ENCODE measurements at regions not wholly inside any gene's neighbourhood (a gene's known extent, or its start where the extent isn't known, plus 50 kb on each side); places are given as distances from the start of the nearest gene placed in this dataset.

DNA sequence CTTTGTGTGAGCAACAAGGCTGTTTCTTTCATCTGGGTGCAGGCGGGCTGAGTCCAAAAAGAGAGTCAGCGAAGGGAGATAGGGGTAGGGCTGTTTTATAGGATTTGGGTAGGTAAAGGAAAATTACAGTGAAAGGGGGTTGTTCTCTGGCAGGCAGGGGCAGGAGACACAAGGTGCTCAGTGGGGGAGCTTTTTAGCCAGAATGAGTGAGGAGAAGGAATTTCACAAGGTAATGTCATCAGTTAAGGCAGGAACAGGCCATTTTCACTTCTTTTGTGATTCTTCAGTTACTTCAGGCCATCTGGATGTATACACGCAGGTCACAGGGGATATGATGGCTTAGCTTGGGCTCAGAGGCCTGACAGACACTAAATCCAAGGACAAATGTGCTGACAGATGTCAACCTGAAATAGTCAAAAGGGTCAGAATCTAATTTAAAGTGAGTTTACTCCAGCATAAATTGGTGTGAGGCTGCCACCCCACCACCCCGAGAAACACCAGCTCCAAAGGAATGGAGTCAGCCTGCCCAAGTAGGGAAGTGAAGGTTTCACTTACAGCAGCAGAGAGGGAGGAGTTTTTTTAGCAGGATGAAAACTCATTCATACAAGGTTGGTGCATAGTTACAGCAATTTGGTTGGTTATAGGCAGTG lies 560.0 kb upstream of the CDH4 start:
- H3K9ac ChIP-seq (ENCODE audit: low read length): no peak overlapping the region
- H3K4me1 ChIP-seq (ENCODE audit: insufficient read depth, low read length): no peaks in the 10 kb centered on the region
- DNase-seq: no peak
- ChIA-PET POLR2A (ENCODE audit: unreplicated experiment) (no interaction called here), CTCF (no interaction called here)
- no peak overlapping the region for H3K4me2 ChIP-seq (ENCODE audit: low read length)
- no peak overlapping the region for H2AFZ ChIP-seq (ENCODE audit: low read length)
- no peaks in the 10 kb centered on the region for H3F3A ChIP-seq (ENCODE audit: low read length, unreplicated experiment)
- intact Hi-C loops (cut with micrococcal nuclease): no loop called here
- H4K20me1 ChIP-seq (ENCODE audit: low read length): no peaks in the 10 kb centered on the region
- no peaks in the 10 kb centered on the region for H3K27me3 ChIP-seq (ENCODE audit: low read length)
- TF ChIP-seq, protein P1, sequence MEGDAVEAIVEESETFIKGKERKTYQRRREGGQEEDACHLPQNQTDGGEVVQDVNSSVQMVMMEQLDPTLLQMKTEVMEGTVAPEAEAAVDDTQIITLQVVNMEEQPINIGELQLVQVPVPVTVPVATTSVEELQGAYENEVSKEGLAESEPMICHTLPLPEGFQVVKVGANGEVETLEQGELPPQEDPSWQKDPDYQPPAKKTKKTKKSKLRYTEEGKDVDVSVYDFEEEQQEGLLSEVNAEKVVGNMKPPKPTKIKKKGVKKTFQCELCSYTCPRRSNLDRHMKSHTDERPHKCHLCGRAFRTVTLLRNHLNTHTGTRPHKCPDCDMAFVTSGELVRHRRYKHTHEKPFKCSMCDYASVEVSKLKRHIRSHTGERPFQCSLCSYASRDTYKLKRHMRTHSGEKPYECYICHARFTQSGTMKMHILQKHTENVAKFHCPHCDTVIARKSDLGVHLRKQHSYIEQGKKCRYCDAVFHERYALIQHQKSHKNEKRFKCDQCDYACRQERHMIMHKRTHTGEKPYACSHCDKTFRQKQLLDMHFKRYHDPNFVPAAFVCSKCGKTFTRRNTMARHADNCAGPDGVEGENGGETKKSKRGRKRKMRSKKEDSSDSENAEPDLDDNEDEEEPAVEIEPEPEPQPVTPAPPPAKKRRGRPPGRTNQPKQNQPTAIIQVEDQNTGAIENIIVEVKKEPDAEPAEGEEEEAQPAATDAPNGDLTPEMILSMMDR (conservative IDR thresholded peaks at IDR 0.05; ENCODE audit: low read depth, low read length): no peak
- no peak for TF ChIP-seq EZH2 (IDR thresholded peaks at IDR 0.05; ENCODE audit: low read length, unreplicated experiment)
- no peak for TF ChIP-seq EZH2phosphoT487 (IDR thresholded peaks at IDR 0.05; ENCODE audit: borderline replicate concordance, low read length)
- no peak overlapping the region for H3K27ac ChIP-seq (ENCODE audit: low read length)
- no TSS peak for BruUV-seq (replicated peaks)
- H3K4me3 ChIP-seq (ENCODE audit: low read length): no peak overlapping the region
- H3K79me2 ChIP-seq (ENCODE audit: low read length): no peaks in the 10 kb centered on the region
- ATAC-seq: no peak
- no peaks in the 10 kb centered on the region for H3K36me3 ChIP-seq (ENCODE audit: low read depth, low read length)
- H3K9me3 ChIP-seq (ENCODE audit: low read length): peaks cover 8% of the 10 kb centered on the region
- no peaks in the 10 kb centered on the region for H3K9me2 ChIP-seq (replicated peaks; ENCODE audit: low read length)

DNA sequence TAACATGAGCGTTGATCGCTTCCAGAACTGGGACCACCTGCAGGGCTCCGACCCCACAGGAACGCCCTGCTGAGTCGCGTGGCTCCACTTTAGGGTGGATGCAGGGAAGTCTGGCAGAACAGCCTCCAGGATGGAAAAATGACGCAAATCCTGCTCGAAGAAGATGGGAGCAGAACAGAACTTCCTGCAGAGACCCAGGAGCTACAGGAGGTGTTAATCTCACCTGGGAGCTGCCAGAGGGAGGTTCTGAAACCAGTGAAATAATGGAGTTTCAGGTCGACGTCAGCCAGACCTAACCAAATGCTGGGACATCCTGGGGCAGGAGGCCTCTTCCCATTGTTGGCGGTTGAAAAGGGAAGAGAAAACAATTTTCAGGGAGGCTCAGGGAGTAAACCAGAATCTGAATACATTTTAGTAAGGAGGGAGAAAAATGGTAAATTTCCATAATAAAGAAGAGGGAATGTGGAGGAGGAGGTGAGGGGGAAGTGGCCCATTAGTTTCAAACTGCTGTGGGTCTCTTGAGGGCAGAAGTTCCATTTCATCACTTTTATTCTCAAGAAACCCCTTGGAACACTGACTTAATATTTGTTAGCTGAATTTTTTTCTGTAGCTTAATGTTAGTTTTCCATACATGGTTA lies 558.4 kb upstream of the CDH4 start:
- Histone ChIP-seq H3K79me2 (ENCODE audit: low read length) (no peaks in the 10 kb centered on the region), H3K4me1 (ENCODE audit: insufficient read depth, low read length) (no peaks in the 10 kb centered on the region), H2AFZ (ENCODE audit: low read length) (no peak overlapping the region), H3K9me3 (ENCODE audit: low read length) (peaks cover 8% of the 10 kb centered on the region), H3K27me3 (ENCODE audit: low read length) (no peaks in the 10 kb centered on the region), H4K20me1 (ENCODE audit: low read length) (no peaks in the 10 kb centered on the region), H3K4me2 (ENCODE audit: low read length) (no peak overlapping the region), H3F3A (ENCODE audit: low read length, unreplicated experiment) (no peaks in the 10 kb centered on the region), H3K27ac (ENCODE audit: low read length) (no peak overlapping the region), H3K4me3 (ENCODE audit: low read length) (no peak overlapping the region), H3K36me3 (ENCODE audit: low read depth, low read length) (no peaks in the 10 kb centered on the region), H3K9me2 (replicated peaks; ENCODE audit: low read length) (no peaks in the 10 kb centered on the region), H3K9ac (ENCODE audit: low read length) (no peak overlapping the region)
- intact Hi-C loops (cut with micrococcal nuclease): no loop called here
- no TSS peak for BruUV-seq (replicated peaks)
- ChIA-PET POLR2A (ENCODE audit: unreplicated experiment) (no interaction called here), CTCF (no interaction called here)
- DNase-seq (no peak), ATAC-seq (no peak)
- TF ChIP-seq, protein P1 (conservative IDR thresholded peaks at IDR 0.05; ENCODE audit: low read depth, low read length): no peak
- no peak for TF ChIP-seq EZH2 (IDR thresholded peaks at IDR 0.05; ENCODE audit: low read length, unreplicated experiment)
- TF ChIP-seq EZH2phosphoT487 (IDR thresholded peaks at IDR 0.05; ENCODE audit: borderline replicate concordance, low read length): no peak

DNA sequence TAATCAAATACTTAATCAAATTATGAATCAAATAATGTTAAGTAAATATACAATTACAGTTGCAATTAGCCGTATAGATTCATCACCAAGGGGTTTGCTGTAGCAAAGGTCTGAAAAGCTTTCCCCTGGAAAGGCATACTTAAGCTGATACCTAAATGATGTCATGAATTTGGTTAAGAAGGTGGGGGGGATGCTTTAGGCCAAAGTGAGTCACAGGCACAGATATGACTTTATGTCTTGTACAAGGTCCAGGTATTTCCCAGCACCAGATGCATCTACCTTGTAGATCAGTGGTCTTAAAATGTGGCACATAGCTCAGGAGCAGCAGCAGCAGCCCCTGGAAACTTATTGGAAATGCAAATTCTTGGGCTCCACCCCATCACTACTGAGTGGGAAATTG lies 557.3 kb upstream of the CDH4 start:
- intact Hi-C loops (cut with micrococcal nuclease): no loop called here
- H3K4me3 ChIP-seq (ENCODE audit: low read length): no peak overlapping the region
- ChIA-PET POLR2A (ENCODE audit: unreplicated experiment) (no interaction called here), CTCF (no interaction called here)
- no peaks in the 10 kb centered on the region for H3F3A ChIP-seq (ENCODE audit: low read length, unreplicated experiment)
- no peaks in the 10 kb centered on the region for H3K79me2 ChIP-seq (ENCODE audit: low read length)
- H3K9ac ChIP-seq (ENCODE audit: low read length): no peak overlapping the region
- TF ChIP-seq EZH2 (IDR thresholded peaks at IDR 0.05; ENCODE audit: low read length, unreplicated experiment) (no peak), EZH2phosphoT487 (IDR thresholded peaks at IDR 0.05; ENCODE audit: borderline replicate concordance, low read length) (no peak)
- TF ChIP-seq, protein P1 (conservative IDR thresholded peaks at IDR 0.05; ENCODE audit: low read depth, low read length): no peak
- peaks cover 8% of the 10 kb centered on the region for H3K9me3 ChIP-seq (ENCODE audit: low read length)
- BruUV-seq (replicated peaks): no TSS peak
- H3K9me2 ChIP-seq (replicated peaks; ENCODE audit: low read length): no peaks in the 10 kb centered on the region
- H3K27me3 ChIP-seq (ENCODE audit: low read length): no peaks in the 10 kb centered on the region
- H3K27ac ChIP-seq (ENCODE audit: low read length): no peak overlapping the region
- H4K20me1 ChIP-seq (ENCODE audit: low read length): no peaks in the 10 kb centered on the region
- no peak for ATAC-seq
- no peaks in the 10 kb centered on the region for H3K4me1 ChIP-seq (ENCODE audit: insufficient read depth, low read length)
- no peak overlapping the region for H2AFZ ChIP-seq (ENCODE audit: low read length)
- no peak overlapping the region for H3K4me2 ChIP-seq (ENCODE audit: low read length)
- no peak for DNase-seq
- no peaks in the 10 kb centered on the region for H3K36me3 ChIP-seq (ENCODE audit: low read depth, low read length)
